NB4 (cell line): ENCODE measurements at regions not wholly inside any gene's neighbourhood (a gene's known extent, or its start where the extent isn't known, plus 50 kb on each side); places are given as distances from the start of the nearest gene placed in this dataset.

Source experiments
- MAX ChIP-seq: IDR thresholded peaks from 2 replicates; pipeline ENCODE4 v1.6.1; 2011; ENCODE audit warnings: low read depth, low read length
- POLR2A ChIP-seq: IDR thresholded peaks from 2 replicates; pipeline ENCODE4 v1.6.1; 2011; ENCODE audit warnings: mild to moderate bottlenecking; ENCODE audit not compliant: insufficient read length; ENCODE audit errors: extremely low read depth
- TF ChIP-seq, protein P1 (sequence below): IDR thresholded peaks from one replicate; pipeline ENCODE4 v1.5.1; 2012; ENCODE audit warnings: low read depth, low read length

- TF ChIP-seq, protein P1, sequence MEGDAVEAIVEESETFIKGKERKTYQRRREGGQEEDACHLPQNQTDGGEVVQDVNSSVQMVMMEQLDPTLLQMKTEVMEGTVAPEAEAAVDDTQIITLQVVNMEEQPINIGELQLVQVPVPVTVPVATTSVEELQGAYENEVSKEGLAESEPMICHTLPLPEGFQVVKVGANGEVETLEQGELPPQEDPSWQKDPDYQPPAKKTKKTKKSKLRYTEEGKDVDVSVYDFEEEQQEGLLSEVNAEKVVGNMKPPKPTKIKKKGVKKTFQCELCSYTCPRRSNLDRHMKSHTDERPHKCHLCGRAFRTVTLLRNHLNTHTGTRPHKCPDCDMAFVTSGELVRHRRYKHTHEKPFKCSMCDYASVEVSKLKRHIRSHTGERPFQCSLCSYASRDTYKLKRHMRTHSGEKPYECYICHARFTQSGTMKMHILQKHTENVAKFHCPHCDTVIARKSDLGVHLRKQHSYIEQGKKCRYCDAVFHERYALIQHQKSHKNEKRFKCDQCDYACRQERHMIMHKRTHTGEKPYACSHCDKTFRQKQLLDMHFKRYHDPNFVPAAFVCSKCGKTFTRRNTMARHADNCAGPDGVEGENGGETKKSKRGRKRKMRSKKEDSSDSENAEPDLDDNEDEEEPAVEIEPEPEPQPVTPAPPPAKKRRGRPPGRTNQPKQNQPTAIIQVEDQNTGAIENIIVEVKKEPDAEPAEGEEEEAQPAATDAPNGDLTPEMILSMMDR: no peak
- TF ChIP-seq POLR2A (no peak), MAX (no peak)
These were observed 214.7 kb downstream of the TEX36 start for GRCh38 chr10:125468278-125468677.
